HEK293T (cell line): ENCODE measurements at regions not wholly inside any gene's neighbourhood (a gene's known extent, or its start where the extent isn't known, plus 50 kb on each side); places are given as distances from the start of the nearest gene placed in this dataset.

Experiments used
- ARNT ChIP-seq: fragments of 450-650 bp; IDR thresholded peaks from 2 replicates; pipeline ENCODE4 v1.6.1; 2017; ENCODE audit warnings: mild to moderate bottlenecking
- BHLHE40 ChIP-seq: fragments of 450-650 bp; IDR thresholded peaks from 2 replicates; pipeline ENCODE4 v1.6.1; 2016; ENCODE audit warnings: mild to moderate bottlenecking, moderate library complexity, borderline replicate concordance
- ELF4 ChIP-seq: fragments of 450-650 bp; IDR thresholded peaks from 2 replicates; pipeline ENCODE4 v1.6.1; 2017; ENCODE audit warnings: antibody characterized with exemption
- FOXA1 ChIP-seq: fragments of 450-650 bp; IDR thresholded peaks from 2 replicates; pipeline ENCODE4 v1.6.1; 2016; ENCODE audit warnings: mild to moderate bottlenecking
- FOXK2 ChIP-seq: fragments of 450-650 bp; IDR thresholded peaks from 2 replicates; pipeline ENCODE4 v1.6.1; 2016; ENCODE audit warnings: mild to moderate bottlenecking
- FOXM1 ChIP-seq: fragments of 450-650 bp; IDR thresholded peaks from 2 replicates; pipeline ENCODE4 v1.6.1; 2017; ENCODE audit warnings: mild to moderate bottlenecking, borderline replicate concordance
- L3MBTL2 ChIP-seq: fragments of 450-650 bp; conservative IDR thresholded peaks from 2 replicates; pipeline ENCODE4 v1.6.1; 2016; ENCODE audit warnings: mild to moderate bottlenecking
- LEF1 ChIP-seq: fragments of 450-650 bp; IDR thresholded peaks from 2 replicates; pipeline ENCODE4 v1.6.1; 2017; ENCODE audit warnings: mild to moderate bottlenecking, borderline replicate concordance
- NFRKB ChIP-seq: fragments of 450-650 bp; IDR thresholded peaks from 2 replicates; pipeline ENCODE4 v1.6.1; 2016; ENCODE audit warnings: mild to moderate bottlenecking, moderate library complexity
- SP1 ChIP-seq: fragments of 450-650 bp; IDR thresholded peaks from 2 replicates; pipeline ENCODE4 v1.6.1; 2017
- SUZ12 ChIP-seq: fragments of 450-650 bp; IDR thresholded peaks from 2 replicates; pipeline ENCODE4 v1.6.1; 2016; ENCODE audit warnings: mild to moderate bottlenecking
- TARDBP ChIP-seq: fragments of 450-650 bp; IDR thresholded peaks from 2 replicates; pipeline ENCODE4 v1.6.1; 2016
- ZNF384 ChIP-seq: fragments of 450-650 bp; IDR thresholded peaks from 2 replicates; pipeline ENCODE4 v1.6.1; 2016
- TF ChIP-seq, protein P1 (sequence below): fragments of 450-650 bp; IDR thresholded peaks from 2 replicates; pipeline ENCODE4 v1.6.1; 2016

- TF ChIP-seq ELF4 (no peak), FOXA1 (no peak), LEF1 (no peak), L3MBTL2 (no peak), BHLHE40 (no peak), SP1 (no peak), ARNT (no peak), FOXK2 (no peak), ZNF384 (no peak), FOXM1 (no peak), SUZ12 (no peak), NFRKB (no peak), TARDBP (no peak)
- TF ChIP-seq, protein P1, sequence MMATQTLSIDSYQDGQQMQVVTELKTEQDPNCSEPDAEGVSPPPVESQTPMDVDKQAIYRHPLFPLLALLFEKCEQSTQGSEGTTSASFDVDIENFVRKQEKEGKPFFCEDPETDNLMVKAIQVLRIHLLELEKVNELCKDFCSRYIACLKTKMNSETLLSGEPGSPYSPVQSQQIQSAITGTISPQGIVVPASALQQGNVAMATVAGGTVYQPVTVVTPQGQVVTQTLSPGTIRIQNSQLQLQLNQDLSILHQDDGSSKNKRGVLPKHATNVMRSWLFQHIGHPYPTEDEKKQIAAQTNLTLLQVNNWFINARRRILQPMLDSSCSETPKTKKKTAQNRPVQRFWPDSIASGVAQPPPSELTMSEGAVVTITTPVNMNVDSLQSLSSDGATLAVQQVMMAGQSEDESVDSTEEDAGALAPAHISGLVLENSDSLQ = no peak
These were observed 187.6 kb upstream of the S1PR3 start for GRCh38 chr9:88803546-88804253.
